ENCODE measurements at regions not wholly inside any gene's neighbourhood (a gene's known extent, or its start where the extent isn't known, plus 50 kb on each side); places are given as distances from the start of the nearest gene placed in this dataset.
"Not testable (repeated sequence)": the region's sequence is repeated elsewhere in the genome, so short reads cannot be mapped to it uniquely, and the experiment has no call there.

DNA sequence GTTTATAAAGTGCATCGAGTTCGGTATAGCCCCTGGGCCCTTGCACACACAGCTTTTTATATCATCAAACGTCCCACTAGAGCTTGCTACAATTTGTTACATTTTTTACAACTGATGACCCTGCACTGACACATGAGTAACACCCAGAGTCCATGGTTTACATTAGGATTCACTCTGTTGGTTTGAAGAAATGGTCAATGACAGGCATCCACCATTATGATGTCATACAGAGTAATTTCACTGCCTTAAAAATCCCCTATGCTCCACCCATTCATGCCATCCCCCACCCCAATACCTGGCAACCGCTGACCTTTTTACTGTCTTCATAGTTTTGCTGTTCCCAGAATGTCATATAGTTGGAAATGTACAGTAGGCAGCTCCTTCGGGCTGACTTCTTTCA is 130.2 kb downstream of the MED10 start:
- H3K9ac ChIP-seq (ENCODE audit: low read length) = no peak overlapping the region
- H3K27me3 ChIP-seq (ENCODE audit: control insufficient read depth, insufficient read depth, low read length) = no peaks in the 10 kb centered on the region
- no peak overlapping the region for H3K4me3 ChIP-seq (ENCODE audit: low read length)
- no peaks in the 10 kb centered on the region for H3K4me1 ChIP-seq (ENCODE audit: control insufficient read depth, insufficient read depth, low read length)
- no peaks in the 10 kb centered on the region for H3K36me3 ChIP-seq (ENCODE audit: control insufficient read depth, insufficient read depth, low read length)
- no peak overlapping the region for H3K27ac ChIP-seq (ENCODE audit: low read depth, low read length)

DNA sequence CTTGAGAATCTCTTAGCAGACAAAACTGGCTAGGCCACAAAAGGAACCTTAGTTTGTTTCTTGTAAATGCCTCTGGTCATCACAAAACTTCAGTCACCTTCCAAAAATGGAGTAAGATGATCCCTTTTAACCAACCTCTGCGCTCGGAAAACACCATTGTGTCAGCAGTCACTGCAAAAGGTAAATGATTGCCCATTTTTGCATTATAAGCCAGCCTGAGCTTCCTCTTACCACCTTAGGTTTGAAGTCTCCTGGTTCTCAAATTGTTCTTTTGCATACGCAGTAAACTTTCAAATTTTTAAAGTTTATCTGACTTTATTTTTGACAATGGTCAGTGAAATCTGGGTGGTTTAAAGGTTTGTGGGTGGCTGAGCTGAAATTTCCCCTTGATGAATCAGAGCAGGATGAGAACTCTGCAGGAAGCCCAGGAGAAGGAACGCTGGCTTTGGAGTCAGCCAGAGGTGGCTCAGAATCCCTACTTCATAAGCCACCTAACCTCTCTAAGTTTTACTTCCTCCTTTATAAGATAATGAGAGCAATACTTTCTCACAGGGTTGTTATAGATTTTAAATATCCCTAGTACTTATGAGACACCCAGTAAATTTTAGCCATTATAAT is 131.4 kb downstream of the MED10 start:
- no peak overlapping the region for H3K4me3 ChIP-seq (ENCODE audit: low read length)
- H3K27ac ChIP-seq (ENCODE audit: low read depth, low read length) = no peak overlapping the region
- H3K9ac ChIP-seq (ENCODE audit: low read length) = no peak overlapping the region
- H3K36me3 ChIP-seq (ENCODE audit: control insufficient read depth, insufficient read depth, low read length) = no peaks in the 10 kb centered on the region
- H3K4me1 ChIP-seq (ENCODE audit: control insufficient read depth, insufficient read depth, low read length) = no peaks in the 10 kb centered on the region
- H3K27me3 ChIP-seq (ENCODE audit: control insufficient read depth, insufficient read depth, low read length) = no peaks in the 10 kb centered on the region

DNA sequence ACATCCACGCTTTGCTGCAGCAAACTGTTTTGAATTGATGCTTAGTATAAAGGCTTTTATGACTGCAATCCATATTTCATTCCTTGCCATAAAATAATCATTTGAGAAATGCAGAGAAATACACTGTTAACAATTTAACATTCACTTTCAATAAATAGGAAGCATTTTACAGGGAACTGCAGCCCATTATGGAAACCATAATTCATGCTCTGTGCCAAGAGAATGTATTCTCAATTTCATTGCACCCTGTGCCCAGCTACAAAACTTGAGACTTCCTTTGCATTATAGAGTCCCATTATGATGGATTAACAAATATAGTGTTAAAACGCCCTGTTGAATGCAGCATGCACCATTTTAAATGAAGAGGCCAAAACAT is 134.0 kb downstream of the MED10 start:
- H3K4me1 ChIP-seq (ENCODE audit: control insufficient read depth, insufficient read depth, low read length) = no peaks in the 10 kb centered on the region
- no peaks in the 10 kb centered on the region for H3K36me3 ChIP-seq (ENCODE audit: control insufficient read depth, insufficient read depth, low read length)
- no peaks in the 10 kb centered on the region for H3K27me3 ChIP-seq (ENCODE audit: control insufficient read depth, insufficient read depth, low read length)
- H3K27ac ChIP-seq (ENCODE audit: low read depth, low read length) = no peak overlapping the region
- no peak overlapping the region for H3K9ac ChIP-seq (ENCODE audit: low read length)
- no peak overlapping the region for H3K4me3 ChIP-seq (ENCODE audit: low read length)

DNA sequence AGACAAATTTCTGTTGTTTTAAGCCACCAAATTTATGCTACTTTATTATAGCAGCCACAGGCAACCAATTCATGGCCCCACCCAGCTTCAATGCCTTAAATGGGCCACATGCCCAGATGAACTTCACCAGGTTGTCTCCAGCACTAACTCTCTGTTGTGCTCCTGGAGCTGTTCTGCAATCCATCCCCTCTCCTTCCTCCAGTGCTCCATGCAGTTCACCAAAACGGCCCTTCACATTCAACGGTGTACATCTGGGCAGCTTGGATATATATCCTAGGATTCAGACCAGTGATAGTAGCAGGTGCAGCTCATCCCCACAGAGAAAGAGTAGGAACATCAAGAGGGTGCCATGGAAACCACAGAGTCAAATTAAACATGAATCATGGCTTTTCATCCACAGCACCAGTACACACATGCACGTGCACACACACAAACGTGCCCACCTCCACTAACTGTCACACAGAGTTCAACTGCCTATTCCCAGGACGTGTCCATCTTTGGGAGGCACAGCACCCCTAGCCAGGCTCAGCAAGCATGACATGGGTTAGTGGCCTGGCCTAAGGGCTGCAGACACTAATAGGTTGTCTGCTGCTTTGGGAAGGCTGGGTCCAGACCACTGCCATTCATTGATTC is 134.5 kb downstream of the MED10 start:
- Histone ChIP-seq H3K4me1 (ENCODE audit: control insufficient read depth, insufficient read depth, low read length) (no peaks in the 10 kb centered on the region), H3K9ac (ENCODE audit: low read length) (no peak overlapping the region), H3K36me3 (ENCODE audit: control insufficient read depth, insufficient read depth, low read length) (no peaks in the 10 kb centered on the region), H3K27ac (ENCODE audit: low read depth, low read length) (no peak overlapping the region), H3K4me3 (ENCODE audit: low read length) (no peak overlapping the region), H3K27me3 (ENCODE audit: control insufficient read depth, insufficient read depth, low read length) (no peaks in the 10 kb centered on the region)

DNA sequence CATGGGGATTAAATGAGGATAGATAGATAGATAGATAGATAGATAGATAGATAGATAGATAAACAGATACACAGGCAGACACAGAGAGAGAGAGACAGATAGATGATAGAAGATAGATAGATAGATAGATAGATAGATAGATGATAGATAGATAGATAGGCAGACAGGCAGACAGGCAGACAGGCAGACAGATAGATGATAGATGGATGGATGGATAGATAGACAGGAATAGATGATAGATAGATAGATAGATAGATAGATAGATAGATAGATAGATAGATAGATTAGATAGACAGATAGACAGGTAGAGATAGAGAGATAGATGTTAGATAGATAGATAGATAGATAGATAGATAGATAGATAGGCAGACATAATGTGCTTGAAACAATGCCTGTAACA is 137.3 kb downstream of the MED10 start:
- not testable (repeated sequence) for H3K27ac ChIP-seq (ENCODE audit: low read depth, low read length); H3K36me3 ChIP-seq (ENCODE audit: control insufficient read depth, insufficient read depth, low read length); H3K4me3 ChIP-seq (ENCODE audit: low read length); H3K27me3 ChIP-seq (ENCODE audit: control insufficient read depth, insufficient read depth, low read length); H3K4me1 ChIP-seq (ENCODE audit: control insufficient read depth, insufficient read depth, low read length); H3K9ac ChIP-seq (ENCODE audit: low read length)

DNA sequence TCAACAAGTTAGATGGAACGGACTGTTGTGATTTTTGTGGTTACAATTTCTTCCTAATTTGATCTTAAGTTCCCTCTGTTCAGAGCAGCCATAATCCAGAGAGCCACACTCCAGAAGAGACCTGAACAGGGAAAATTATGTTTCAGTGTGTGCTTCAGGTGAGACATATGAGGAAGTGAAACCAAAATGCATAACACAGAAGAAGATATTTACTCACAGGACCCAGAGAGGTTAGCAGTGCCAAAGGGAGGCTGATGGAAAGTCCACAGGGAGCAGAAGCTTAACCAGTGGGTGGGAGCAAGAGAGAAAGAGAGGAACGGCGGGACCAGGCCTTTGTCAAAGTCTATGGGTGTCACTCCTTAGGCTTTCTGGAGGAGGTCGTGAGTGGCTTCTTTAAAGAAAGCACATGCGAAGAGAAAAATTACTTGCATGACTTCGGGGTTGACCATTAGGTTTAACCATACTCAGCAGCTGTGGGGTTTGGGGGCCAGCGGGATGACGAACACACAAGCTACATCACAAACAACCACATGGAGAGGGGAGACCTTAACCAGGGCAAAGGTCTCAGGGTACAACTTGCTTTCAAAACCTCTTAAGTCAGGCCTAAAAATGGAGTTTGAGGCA is 141.4 kb downstream of the MED10 start:
- H3K27me3 ChIP-seq (ENCODE audit: control insufficient read depth, insufficient read depth, low read length) = no peaks in the 10 kb centered on the region
- H3K4me3 ChIP-seq (ENCODE audit: low read length) = no peak overlapping the region
- H3K36me3 ChIP-seq (ENCODE audit: control insufficient read depth, insufficient read depth, low read length) = no peaks in the 10 kb centered on the region
- no peak overlapping the region for H3K27ac ChIP-seq (ENCODE audit: low read depth, low read length)
- no peaks in the 10 kb centered on the region for H3K4me1 ChIP-seq (ENCODE audit: control insufficient read depth, insufficient read depth, low read length)
- H3K9ac ChIP-seq (ENCODE audit: low read length) = no peak overlapping the region

DNA sequence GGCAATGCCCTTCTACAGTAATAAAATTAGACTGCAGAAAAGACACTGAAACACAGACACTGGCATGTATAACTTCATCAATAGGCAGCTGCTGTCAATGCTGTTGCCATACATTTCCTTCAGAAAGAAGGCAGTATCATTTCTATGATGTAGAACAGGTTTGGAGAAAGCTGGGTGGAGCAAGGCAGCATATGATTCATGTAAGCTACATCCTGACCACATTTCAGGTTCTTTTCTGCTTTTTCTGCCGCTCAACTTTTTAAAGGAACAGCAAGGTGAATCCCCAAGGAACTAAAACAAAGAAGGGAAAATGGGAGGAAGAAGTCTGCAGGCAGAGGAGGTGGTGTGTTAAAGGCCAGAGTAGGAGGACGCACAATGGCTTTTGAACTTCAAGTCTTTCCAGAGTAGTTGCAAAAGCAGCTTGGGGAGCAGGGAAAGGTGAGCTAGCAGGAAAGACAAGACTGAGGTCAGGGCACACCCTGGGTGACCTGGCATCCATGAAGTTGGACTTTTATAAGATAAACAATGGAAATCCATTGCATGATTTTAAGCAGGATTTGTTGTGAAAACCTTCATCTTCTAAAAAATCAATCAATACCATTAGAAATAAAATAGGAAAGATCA is 142.1 kb downstream of the MED10 start:
- Histone ChIP-seq H3K9ac (ENCODE audit: low read length) (no peak overlapping the region), H3K27ac (ENCODE audit: low read depth, low read length) (no peak overlapping the region), H3K4me3 (ENCODE audit: low read length) (no peak overlapping the region), H3K4me1 (ENCODE audit: control insufficient read depth, insufficient read depth, low read length) (no peaks in the 10 kb centered on the region), H3K36me3 (ENCODE audit: control insufficient read depth, insufficient read depth, low read length) (no peaks in the 10 kb centered on the region), H3K27me3 (ENCODE audit: control insufficient read depth, insufficient read depth, low read length) (no peaks in the 10 kb centered on the region)

DNA sequence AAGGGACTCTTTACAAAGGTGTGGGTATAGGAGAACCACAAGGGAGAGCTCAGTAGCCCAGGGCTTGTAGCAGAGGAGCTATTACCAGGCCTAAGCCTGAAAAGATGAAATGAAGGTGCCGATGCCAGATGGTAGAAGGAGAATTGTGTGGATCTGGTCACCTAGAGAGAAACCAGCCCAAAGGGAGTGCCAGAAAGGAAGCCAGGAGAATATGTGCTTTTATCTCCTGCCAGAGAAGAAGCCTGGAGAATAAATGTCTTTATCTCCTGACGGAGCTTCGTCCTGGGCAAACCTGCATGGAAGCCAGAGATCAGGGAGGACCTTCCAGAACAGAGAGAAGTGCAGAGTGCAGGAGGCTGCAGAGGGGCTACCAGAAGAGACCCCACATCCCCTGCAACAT is 142.6 kb downstream of the MED10 start:
- no peaks in the 10 kb centered on the region for H3K27me3 ChIP-seq (ENCODE audit: control insufficient read depth, insufficient read depth, low read length)
- no peaks in the 10 kb centered on the region for H3K36me3 ChIP-seq (ENCODE audit: control insufficient read depth, insufficient read depth, low read length)
- no peak overlapping the region for H3K4me3 ChIP-seq (ENCODE audit: low read length)
- H3K9ac ChIP-seq (ENCODE audit: low read length) = no peak overlapping the region
- no peak overlapping the region for H3K27ac ChIP-seq (ENCODE audit: low read depth, low read length)
- no peaks in the 10 kb centered on the region for H3K4me1 ChIP-seq (ENCODE audit: control insufficient read depth, insufficient read depth, low read length)

DNA sequence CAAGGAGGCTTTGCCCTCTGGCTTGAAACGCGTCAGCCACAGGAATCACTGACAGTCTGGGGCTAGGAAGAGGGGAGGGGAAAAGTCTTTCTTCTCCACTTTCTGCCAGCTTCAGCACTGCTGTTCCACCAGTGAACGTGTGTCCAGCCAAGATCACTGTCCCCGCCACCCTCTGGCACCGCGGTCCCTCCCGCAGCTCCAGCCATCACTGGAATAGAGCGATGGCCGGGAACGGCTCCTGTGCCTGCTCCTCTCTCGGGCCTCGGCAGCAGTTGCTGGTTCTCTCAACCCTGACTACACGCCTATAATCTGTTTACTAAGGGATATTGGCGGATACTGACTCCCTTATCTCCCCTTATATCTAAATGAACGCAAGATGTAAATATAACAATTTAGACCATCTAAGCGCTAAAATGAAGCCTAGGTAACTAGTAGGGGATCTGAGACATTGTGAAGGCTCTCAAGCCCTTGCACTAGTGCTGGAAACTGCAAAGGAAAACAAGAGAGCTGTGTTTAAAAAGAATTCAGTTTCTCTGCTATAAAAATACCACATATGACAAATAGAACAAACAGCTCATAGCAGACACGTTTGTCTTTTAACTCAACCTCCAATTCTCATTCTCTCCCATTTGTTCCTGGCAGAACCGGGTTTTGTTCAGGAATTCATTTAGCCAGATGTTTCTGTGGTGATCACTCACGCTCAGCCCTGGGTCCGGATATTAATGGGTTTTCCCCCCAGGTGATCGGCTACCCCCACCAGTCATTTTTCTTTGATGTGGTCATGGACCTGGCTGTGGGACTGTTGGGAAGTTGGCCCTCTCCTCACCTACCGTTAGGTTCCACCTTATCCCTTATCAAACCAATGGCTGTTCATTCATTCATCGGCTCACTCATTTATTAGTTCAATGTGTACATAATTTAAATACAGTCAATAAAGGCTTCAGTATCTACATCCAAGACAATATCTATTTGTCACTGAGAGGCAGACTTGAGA is 149.8 kb downstream of the MED10 start:
- no peaks in the 10 kb centered on the region for H3K4me1 ChIP-seq (ENCODE audit: control insufficient read depth, insufficient read depth, low read length)
- H3K9ac ChIP-seq (ENCODE audit: low read length) = no peak overlapping the region
- no peak overlapping the region for H3K27ac ChIP-seq (ENCODE audit: low read depth, low read length)
- no peaks in the 10 kb centered on the region for H3K27me3 ChIP-seq (ENCODE audit: control insufficient read depth, insufficient read depth, low read length)
- no peak overlapping the region for H3K4me3 ChIP-seq (ENCODE audit: low read length)
- no peaks in the 10 kb centered on the region for H3K36me3 ChIP-seq (ENCODE audit: control insufficient read depth, insufficient read depth, low read length)

DNA sequence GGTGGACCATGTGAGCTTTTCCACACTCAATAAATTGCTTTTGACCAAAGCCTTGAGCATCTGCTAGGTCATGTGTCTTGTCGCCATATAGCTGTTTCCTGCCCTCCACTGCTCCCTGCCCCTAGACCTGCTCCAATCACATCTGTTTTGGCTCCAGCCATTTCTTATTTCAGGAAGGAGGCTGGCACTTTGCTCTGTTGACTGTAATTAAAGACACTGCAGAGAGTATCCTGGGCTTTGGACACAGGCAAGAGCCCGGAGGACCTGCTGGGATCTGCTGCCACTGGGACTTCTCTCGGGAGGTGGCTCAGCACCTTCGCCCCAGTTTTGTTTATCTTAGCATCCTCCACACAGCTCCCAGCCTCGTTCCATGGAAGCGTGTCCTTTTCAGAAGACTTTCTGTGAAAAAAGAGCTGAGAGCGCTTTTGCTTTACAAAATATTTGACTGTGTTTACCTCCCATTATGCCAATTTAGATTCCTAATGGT is 153.2 kb downstream of the MED10 start:
- no peak overlapping the region for H3K4me3 ChIP-seq (ENCODE audit: low read length)
- no peaks in the 10 kb centered on the region for H3K4me1 ChIP-seq (ENCODE audit: control insufficient read depth, insufficient read depth, low read length)
- H3K27ac ChIP-seq (ENCODE audit: low read depth, low read length) = no peak overlapping the region
- no peak overlapping the region for H3K9ac ChIP-seq (ENCODE audit: low read length)
- H3K36me3 ChIP-seq (ENCODE audit: control insufficient read depth, insufficient read depth, low read length) = no peaks in the 10 kb centered on the region
- no peaks in the 10 kb centered on the region for H3K27me3 ChIP-seq (ENCODE audit: control insufficient read depth, insufficient read depth, low read length)

DNA sequence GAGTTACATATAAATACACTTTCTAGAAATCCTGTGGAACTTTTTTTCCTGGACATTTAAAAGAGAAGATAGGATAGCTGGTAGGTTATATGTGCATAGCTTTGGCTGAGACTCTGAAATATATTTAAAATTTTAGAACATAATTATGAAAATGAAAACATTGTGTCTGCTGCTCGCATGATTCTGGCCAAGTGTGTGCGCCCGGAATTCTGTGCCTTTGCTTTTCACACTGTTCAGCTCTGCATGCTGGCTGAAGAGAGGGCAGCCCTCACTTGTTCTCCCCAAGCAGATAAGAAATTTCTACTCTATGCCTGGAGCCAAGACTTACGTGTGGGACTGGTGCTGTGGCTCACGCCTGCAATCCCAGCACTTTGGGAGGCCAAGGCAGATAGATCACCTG is 153.9 kb downstream of the MED10 start:
- no peak overlapping the region for H3K4me3 ChIP-seq (ENCODE audit: low read length)
- no peaks in the 10 kb centered on the region for H3K4me1 ChIP-seq (ENCODE audit: control insufficient read depth, insufficient read depth, low read length)
- H3K27me3 ChIP-seq (ENCODE audit: control insufficient read depth, insufficient read depth, low read length) = no peaks in the 10 kb centered on the region
- no peak overlapping the region for H3K27ac ChIP-seq (ENCODE audit: low read depth, low read length)
- H3K36me3 ChIP-seq (ENCODE audit: control insufficient read depth, insufficient read depth, low read length) = no peaks in the 10 kb centered on the region
- no peak overlapping the region for H3K9ac ChIP-seq (ENCODE audit: low read length)

DNA sequence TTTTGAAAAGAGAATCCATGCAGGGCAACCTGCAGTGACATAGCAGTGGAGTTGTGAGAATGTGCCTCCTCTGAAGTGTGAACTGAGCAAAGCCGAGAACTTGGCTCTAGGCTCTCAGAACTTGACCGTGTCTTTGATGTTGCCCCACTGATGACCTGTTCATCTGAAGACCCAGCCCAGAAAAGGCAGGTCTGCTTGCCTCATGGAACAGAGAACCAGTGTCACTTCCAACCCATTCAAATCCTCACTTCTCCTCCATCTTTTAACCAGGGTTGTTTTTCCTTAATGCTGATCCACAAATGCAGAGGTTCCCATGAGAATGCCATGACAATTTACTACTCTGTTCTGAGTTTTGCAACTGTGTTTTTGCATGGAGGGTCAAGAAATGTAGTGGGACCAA is 155.4 kb downstream of the MED10 start:
- H3K4me1 ChIP-seq (ENCODE audit: control insufficient read depth, insufficient read depth, low read length) = no peaks in the 10 kb centered on the region
- no peak overlapping the region for H3K27ac ChIP-seq (ENCODE audit: low read depth, low read length)
- no peaks in the 10 kb centered on the region for H3K36me3 ChIP-seq (ENCODE audit: control insufficient read depth, insufficient read depth, low read length)
- no peak overlapping the region for H3K4me3 ChIP-seq (ENCODE audit: low read length)
- H3K27me3 ChIP-seq (ENCODE audit: control insufficient read depth, insufficient read depth, low read length) = no peaks in the 10 kb centered on the region
- H3K9ac ChIP-seq (ENCODE audit: low read length) = no peak overlapping the region
